OCI-LY1 (cell line): ENCODE measurements at regions not wholly inside any gene's neighbourhood (a gene's known extent, or its start where the extent isn't known, plus 50 kb on each side); places are given as distances from the start of the nearest gene placed in this dataset.

ENCODE experiments used
- H2AFZ ChIP-seq: fragments of 200-600 bp; sonication (generic), shearing (Covaris generic); 2 replicates; pipeline ENCODE4 v1.6.0; 2014; ENCODE audit warnings: antibody characterized with exemption, mild to moderate bottlenecking, low read length
- H3F3A ChIP-seq: fragments of 200-600 bp; sonication (generic), shearing (Covaris generic); 2 replicates; pipeline ENCODE4 v1.6.0; 2014; ENCODE audit warnings: mild to moderate bottlenecking, antibody characterized with exemption, low read length, moderate library complexity; ENCODE audit not compliant: insufficient read depth
- H3K27ac ChIP-seq: fragments of 200-600 bp; sonication (generic); 2 replicates; pipeline ENCODE4 v1.5.1; 2014; ENCODE audit warnings: low read length, mixed run types, mild to moderate bottlenecking, low read depth; ENCODE audit not compliant: poor library complexity, severe bottlenecking
- H3K27me3 ChIP-seq: fragments of 200-600 bp; sonication (generic); 2 replicates; pipeline ENCODE4 v1.6.0; 2014; ENCODE audit warnings: antibody characterized with exemption, mild to moderate bottlenecking, low read length, moderate library complexity; ENCODE audit not compliant: insufficient read depth
- H3K36me3 ChIP-seq: fragments of 200-600 bp; sonication (generic); 2 replicates; pipeline ENCODE4 v1.6.1; 2014; ENCODE audit warnings: mild to moderate bottlenecking, antibody characterized with exemption, low read length, moderate library complexity, mixed read lengths; ENCODE audit not compliant: insufficient read depth
- H3K4me1 ChIP-seq: fragments of 200-600 bp; sonication (generic); 2 replicates; pipeline ENCODE4 v1.5.1; 2014; ENCODE audit warnings: mild to moderate bottlenecking, low read length, moderate library complexity; ENCODE audit not compliant: insufficient read depth, severe bottlenecking
- H3K4me2 ChIP-seq: fragments of 200-600 bp; sonication (generic), shearing (Covaris generic); 2 replicates; pipeline ENCODE4 v1.6.1; 2014; ENCODE audit warnings: low read length
- H3K4me3 ChIP-seq: fragments of 200-600 bp; sonication (generic); 2 replicates; pipeline ENCODE4 v1.5.1; 2014; ENCODE audit warnings: low read length, low read depth, mild to moderate bottlenecking, mixed read lengths; ENCODE audit not compliant: poor library complexity, severe bottlenecking
- H3K79me2 ChIP-seq: fragments of 200-600 bp; shearing (Covaris generic); 2 replicates; pipeline ENCODE4 v1.6.1; 2016; ENCODE audit warnings: mixed run types, low read length, mixed read lengths; ENCODE audit not compliant: insufficient read depth
- H3K9ac ChIP-seq: fragments of 200-600 bp; sonication (generic), shearing (Covaris generic); 2 replicates; pipeline ENCODE4 v1.6.1; 2014; ENCODE audit warnings: mild to moderate bottlenecking, low read length, mixed read lengths
- H3K9me2 ChIP-seq: fragments of 200-600 bp; sonication (generic), shearing (Covaris generic); 2 replicates; pipeline ENCODE4 v1.6.1; 2014; ENCODE audit warnings: low read depth, mild to moderate bottlenecking, low read length, mixed read lengths
- H3K9me3 ChIP-seq: fragments of 200-600 bp; shearing (Covaris generic); 2 replicates; pipeline ENCODE4 v1.6.1; 2014; ENCODE audit warnings: low read length, mixed read lengths
- H4K20me1 ChIP-seq: fragments of 200-600 bp; sonication (generic), shearing (Covaris generic); 2 replicates; pipeline ENCODE4 v1.6.0; 2016; ENCODE audit warnings: mild to moderate bottlenecking, low read length; ENCODE audit not compliant: insufficient read depth
- CTCF ChIP-seq: fragments of 200-600 bp; sonication (generic), shearing (Covaris generic); IDR thresholded peaks from 2 replicates; pipeline ENCODE4 v1.5.1; 2017; ENCODE audit warnings: mild to moderate bottlenecking, antibody characterized with exemption, low read length, moderate library complexity, mixed read lengths
- EZH2 ChIP-seq: fragments of 200-600 bp; sonication (generic), shearing (Covaris generic); IDR thresholded peaks from 2 replicates; pipeline ENCODE4 v1.8.0; 2017; ENCODE audit warnings: borderline replicate concordance, mixed run types, mild to moderate bottlenecking, antibody characterized with exemption, low read length, moderate library complexity, mixed read lengths

- Histone ChIP-seq H3K4me3 (no peak overlapping the region), H3K27ac (no peak overlapping the region), H3K9me3 (no peaks in the 10 kb centered on the region), H3K4me1 (no peaks in the 10 kb centered on the region), H3K9me2 (no peaks in the 10 kb centered on the region), H2AFZ (no peak overlapping the region), H3F3A (no peaks in the 10 kb centered on the region), H3K79me2 (no peaks in the 10 kb centered on the region), H3K36me3 (no peaks in the 10 kb centered on the region), H4K20me1 (no peaks in the 10 kb centered on the region), H3K9ac (no peak overlapping the region), H3K27me3 (no peaks in the 10 kb centered on the region), H3K4me2 (no peak overlapping the region)
- TF ChIP-seq EZH2 (no peak), CTCF (no peak)
These were observed 76.2 kb downstream of the ZNF22 start for GRCh38 chr10:45076891-45077290.

- Histone ChIP-seq H4K20me1 (no peaks in the 10 kb centered on the region), H3K9me3 (no peaks in the 10 kb centered on the region), H3K4me3 (no peak overlapping the region), H3K9me2 (no peaks in the 10 kb centered on the region), H3K9ac (no peak overlapping the region), H3K27ac (no peak overlapping the region), H3K27me3 (no peaks in the 10 kb centered on the region), H3K79me2 (no peaks in the 10 kb centered on the region), H3K4me2 (no peak overlapping the region), H3F3A (no peaks in the 10 kb centered on the region), H3K36me3 (no peaks in the 10 kb centered on the region), H3K4me1 (no peaks in the 10 kb centered on the region), H2AFZ (no peak overlapping the region)
- TF ChIP-seq EZH2 (no peak), CTCF (no peak)
These were observed 79.6 kb downstream of the ZNF22 start for GRCh38 chr10:45080331-45080730.

GRCh38 chr10:45082176-45082575, 81.5 kb downstream of the ZNF22 start:
- no peak for TF ChIP-seq EZH2
- TF ChIP-seq CTCF, result no peak
- H2AFZ ChIP-seq, result no peak overlapping the region
- no peaks in the 10 kb centered on the region for H3F3A ChIP-seq
- H3K9me2 ChIP-seq, result no peaks in the 10 kb centered on the region
- H3K36me3 ChIP-seq, result no peaks in the 10 kb centered on the region
- no peaks in the 10 kb centered on the region for H4K20me1 ChIP-seq
- no peak overlapping the region for H3K27ac ChIP-seq
- H3K4me1 ChIP-seq, result no peaks in the 10 kb centered on the region
- H3K27me3 ChIP-seq, result no peaks in the 10 kb centered on the region
- H3K79me2 ChIP-seq, result no peaks in the 10 kb centered on the region
- H3K9ac ChIP-seq, result no peak overlapping the region
- H3K9me3 ChIP-seq, result no peaks in the 10 kb centered on the region
- no peak overlapping the region for H3K4me2 ChIP-seq
- no peak overlapping the region for H3K4me3 ChIP-seq
